ENCODE measurements at regions not wholly inside any gene's neighbourhood (a gene's known extent, or its start where the extent isn't known, plus 50 kb on each side); places are given as distances from the start of the nearest gene placed in this dataset.

- no peak for DNase-seq
- Mint-ChIP-seq H3K4me1 (no peaks in the 10 kb centered on the region), H3K27ac (no peak overlapping the region), H3K9me3 (peaks cover 4% of the 10 kb centered on the region), H3K36me3 (ENCODE audit: low read depth) (no peaks in the 10 kb centered on the region), H3K4me3 (no peak overlapping the region), H3K27me3 (no peaks in the 10 kb centered on the region)
- ChIA-PET POLR2A (no interaction called here), CTCF (no interaction called here)
Measured at GRCh38 chr1:240008298-240008697, 83.4 kb upstream of the FMN2 start.

DNA sequence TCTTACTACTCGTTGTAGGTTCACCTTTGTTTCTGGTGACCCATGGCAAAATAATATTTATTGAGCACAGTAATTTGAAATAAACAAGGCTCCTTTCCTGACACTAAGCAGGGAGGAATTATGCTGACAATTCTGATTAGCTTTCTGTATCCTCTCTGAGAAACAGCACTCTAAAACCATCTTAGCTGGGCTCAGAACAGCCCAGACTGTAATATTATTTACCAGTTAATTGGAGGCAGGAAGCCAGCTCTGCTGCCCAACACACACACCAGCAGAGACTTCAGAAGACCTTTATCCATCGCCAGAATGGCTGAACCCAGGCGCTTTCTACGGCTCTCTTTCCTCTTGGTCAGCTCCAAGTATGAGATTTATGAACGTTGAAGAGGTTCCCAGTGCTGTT is 77.6 kb upstream of the FMN2 start:
- Mint-ChIP-seq H3K4me3 (no peak overlapping the region), H3K4me1 (no peaks in the 10 kb centered on the region), H3K9me3 (peaks cover 13% of the 10 kb centered on the region), H3K36me3 (ENCODE audit: low read depth) (no peaks in the 10 kb centered on the region), H3K27ac (no peak overlapping the region), H3K27me3 (no peaks in the 10 kb centered on the region)
- DNase-seq, result no peak
- ChIA-PET POLR2A (no interaction called here), CTCF (no interaction called here)

DNA sequence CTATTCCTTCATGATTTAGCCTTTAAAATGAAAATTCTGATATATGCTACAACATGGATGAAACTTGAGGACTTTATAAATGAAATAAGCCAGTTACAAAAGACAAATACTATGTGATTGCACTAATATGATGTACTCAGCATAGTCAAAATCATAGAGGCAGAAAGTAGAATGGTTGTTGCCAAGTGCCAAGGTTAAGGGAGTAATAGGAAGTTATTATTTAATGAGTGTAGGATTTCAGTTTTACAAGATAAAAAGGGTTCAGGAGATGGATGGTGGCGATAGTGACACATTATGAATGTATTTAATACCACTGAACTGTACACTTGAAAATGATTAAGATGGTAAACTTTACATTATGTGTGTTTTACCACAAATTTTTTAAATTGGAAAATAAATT is 73.1 kb upstream of the FMN2 start:
- no peak overlapping the region for H3K4me3 Mint-ChIP-seq
- no peak for DNase-seq
- POLR2A ChIA-PET, result no interaction called here
- peaks cover 9% of the 10 kb centered on the region for H3K9me3 Mint-ChIP-seq
- CTCF ChIA-PET, result no interaction called here
- no peak overlapping the region for H3K27ac Mint-ChIP-seq
- H3K36me3 Mint-ChIP-seq (ENCODE audit: low read depth), result no peaks in the 10 kb centered on the region
- H3K27me3 Mint-ChIP-seq, result no peaks in the 10 kb centered on the region
- H3K4me1 Mint-ChIP-seq, result no peaks in the 10 kb centered on the region

DNA sequence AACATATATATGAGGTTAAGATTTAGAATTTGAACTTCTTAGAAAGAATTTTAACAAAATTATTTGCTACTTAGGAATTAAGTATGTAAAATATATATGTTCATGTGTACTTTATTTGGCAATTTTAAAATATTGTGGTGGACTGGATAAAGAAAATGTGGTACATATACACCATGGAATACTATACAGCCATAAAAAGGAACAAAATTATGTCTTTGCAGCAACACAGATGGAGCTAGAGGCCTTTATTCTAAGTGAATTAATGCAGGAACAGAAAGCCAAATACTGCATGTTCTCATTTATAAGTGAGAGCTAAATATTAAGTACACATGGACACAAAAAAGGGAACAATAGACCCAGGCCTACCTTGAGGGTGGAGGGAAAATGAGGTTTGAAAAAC is 72.2 kb upstream of the FMN2 start:
- ChIA-PET CTCF (no interaction called here), POLR2A (no interaction called here)
- no peak overlapping the region for H3K27ac Mint-ChIP-seq
- DNase-seq, result no peak
- peaks cover 9% of the 10 kb centered on the region for H3K9me3 Mint-ChIP-seq
- no peaks in the 10 kb centered on the region for H3K4me1 Mint-ChIP-seq
- H3K36me3 Mint-ChIP-seq (ENCODE audit: low read depth), result no peaks in the 10 kb centered on the region
- H3K4me3 Mint-ChIP-seq, result no peak overlapping the region
- no peaks in the 10 kb centered on the region for H3K27me3 Mint-ChIP-seq

DNA sequence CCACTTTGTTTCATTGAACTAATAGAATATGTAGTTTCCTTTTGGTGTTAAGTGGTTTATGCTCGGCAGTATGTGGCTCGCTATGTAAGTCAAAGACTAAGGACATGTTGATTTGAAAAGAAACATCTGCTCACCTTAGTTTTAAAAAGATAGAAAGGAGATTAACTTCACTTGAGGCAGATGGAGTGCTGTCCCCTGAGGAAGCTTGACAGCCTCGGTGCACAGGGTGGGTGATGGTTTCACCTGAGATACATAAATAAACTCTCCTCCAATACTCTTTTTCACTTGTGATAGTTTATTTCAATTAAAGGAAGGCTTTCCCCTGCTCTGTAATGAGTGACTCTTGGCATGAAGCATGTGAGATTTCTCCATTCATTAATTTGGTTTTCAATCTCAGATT is 70.8 kb upstream of the FMN2 start:
- Mint-ChIP-seq H3K27me3 (no peaks in the 10 kb centered on the region), H3K27ac (no peak overlapping the region), H3K4me1 (no peaks in the 10 kb centered on the region), H3K4me3 (no peak overlapping the region), H3K36me3 (ENCODE audit: low read depth) (no peaks in the 10 kb centered on the region), H3K9me3 (peaks cover 9% of the 10 kb centered on the region)
- ChIA-PET POLR2A (no interaction called here), CTCF (no interaction called here)
- DNase-seq, result no peak

DNA sequence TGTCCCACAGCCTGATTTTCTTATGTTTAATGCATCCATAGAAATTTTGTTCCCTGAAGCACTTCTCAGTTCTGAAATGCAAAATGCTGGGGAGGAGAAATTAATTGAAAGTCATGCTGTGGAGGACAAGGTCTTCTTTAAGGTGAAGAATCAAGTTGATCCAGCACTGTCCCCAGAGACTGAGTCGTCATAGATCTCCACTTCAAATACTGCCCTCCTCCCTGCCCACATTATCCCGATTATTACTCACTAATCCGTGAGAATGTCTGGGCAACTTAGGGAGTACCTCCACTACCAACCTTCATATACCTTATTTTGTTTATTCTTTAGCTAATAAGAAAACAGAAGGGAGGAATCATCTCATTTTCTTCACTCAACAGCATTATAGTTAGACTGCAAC is 70.0 kb upstream of the FMN2 start:
- DNase-seq, result no peak
- Mint-ChIP-seq H3K27ac (no peak overlapping the region), H3K27me3 (no peaks in the 10 kb centered on the region), H3K4me3 (no peak overlapping the region), H3K36me3 (ENCODE audit: low read depth) (no peaks in the 10 kb centered on the region), H3K4me1 (no peaks in the 10 kb centered on the region), H3K9me3 (peaks cover 9% of the 10 kb centered on the region)
- ChIA-PET CTCF (no interaction called here), POLR2A (no interaction called here)

GRCh38 chr1:240027059-240027462 is 64.6 kb upstream of the FMN2 start:
- H3K36me3 Mint-ChIP-seq (ENCODE audit: low read depth), result no peaks in the 10 kb centered on the region
- CTCF ChIA-PET, result no interaction called here
- no peaks in the 10 kb centered on the region for H3K4me1 Mint-ChIP-seq
- no peak overlapping the region for H3K4me3 Mint-ChIP-seq
- peak; percentile 26 for DNase-seq
- no peaks in the 10 kb centered on the region for H3K27me3 Mint-ChIP-seq
- H3K27ac Mint-ChIP-seq, result no peak overlapping the region
- POLR2A ChIA-PET, result no interaction called here
- H3K9me3 Mint-ChIP-seq, result no peaks in the 10 kb centered on the region

DNA sequence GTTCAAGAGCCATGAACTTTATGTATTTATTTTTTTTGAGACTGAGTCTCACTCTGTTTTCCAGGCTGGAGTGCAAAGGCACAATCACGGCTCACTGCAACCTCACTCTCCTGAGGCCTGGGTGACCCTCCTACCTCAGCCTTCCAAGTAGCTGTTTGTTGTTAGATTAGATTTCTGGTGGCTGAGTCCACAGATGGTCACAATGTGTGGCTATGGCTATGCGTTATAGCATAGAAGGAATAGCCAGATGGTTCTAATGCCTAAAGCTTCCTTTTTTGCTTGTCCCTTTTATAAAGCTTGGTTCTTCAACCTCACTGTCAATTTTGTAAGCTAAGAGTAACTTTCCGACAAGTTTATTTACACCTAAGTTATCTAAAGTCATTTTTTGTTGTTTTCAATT is 62.3 kb upstream of the FMN2 start:
- ChIA-PET CTCF (no interaction called here), POLR2A (no interaction called here)
- Mint-ChIP-seq H3K27ac (no peak overlapping the region), H3K27me3 (no peaks in the 10 kb centered on the region), H3K9me3 (no peaks in the 10 kb centered on the region), H3K4me1 (no peaks in the 10 kb centered on the region), H3K36me3 (ENCODE audit: low read depth) (no peaks in the 10 kb centered on the region), H3K4me3 (no peak overlapping the region)
- DNase-seq, result no peak

GRCh38 chr1:240030236-240030635 is 61.4 kb upstream of the FMN2 start:
- no peak for DNase-seq
- H3K4me1 Mint-ChIP-seq, result no peaks in the 10 kb centered on the region
- no peaks in the 10 kb centered on the region for H3K9me3 Mint-ChIP-seq
- no peak overlapping the region for H3K4me3 Mint-ChIP-seq
- CTCF ChIA-PET, result no interaction called here
- no peaks in the 10 kb centered on the region for H3K27me3 Mint-ChIP-seq
- POLR2A ChIA-PET, result no interaction called here
- no peaks in the 10 kb centered on the region for H3K36me3 Mint-ChIP-seq (ENCODE audit: low read depth)
- H3K27ac Mint-ChIP-seq, result no peak overlapping the region

DNA sequence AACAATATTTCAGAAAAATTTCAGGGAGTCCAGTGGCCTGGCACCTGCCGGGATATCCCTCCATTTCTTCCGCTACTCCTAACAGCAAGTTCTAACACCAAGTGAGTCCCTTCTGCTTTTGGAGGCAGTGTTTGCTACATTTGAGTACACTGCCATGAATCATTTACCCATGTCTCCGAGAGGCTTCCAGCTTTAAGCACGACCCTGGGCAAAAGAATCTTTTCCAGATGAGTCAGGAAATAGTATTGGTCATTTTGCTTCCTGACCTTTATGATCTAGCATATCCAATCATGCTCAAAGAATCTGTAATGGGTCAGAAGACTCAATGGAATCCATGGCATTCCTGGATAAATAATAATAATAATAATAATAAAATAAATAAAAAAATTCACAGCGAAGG is 60.7 kb upstream of the FMN2 start:
- Mint-ChIP-seq H3K9me3 (no peaks in the 10 kb centered on the region), H3K27ac (no peak overlapping the region), H3K27me3 (no peaks in the 10 kb centered on the region), H3K4me1 (no peaks in the 10 kb centered on the region), H3K4me3 (no peak overlapping the region), H3K36me3 (ENCODE audit: low read depth) (no peaks in the 10 kb centered on the region)
- no peak for DNase-seq
- ChIA-PET POLR2A (no interaction called here), CTCF (interaction anchor here (1.1 kb wide), 1 partner anchor 28 kb away, joined by 3 read pairs; no protein-coding TSS in a partner anchor)

GRCh38 chr1:240031414-240031813 is 60.3 kb upstream of the FMN2 start:
- Mint-ChIP-seq H3K4me1 (no peaks in the 10 kb centered on the region), H3K27ac (no peak overlapping the region), H3K9me3 (no peaks in the 10 kb centered on the region), H3K27me3 (no peaks in the 10 kb centered on the region), H3K36me3 (ENCODE audit: low read depth) (no peaks in the 10 kb centered on the region), H3K4me3 (no peak overlapping the region)
- ChIA-PET CTCF (interaction anchor here (1.1 kb wide), 1 partner anchor 28 kb away, joined by 3 read pairs; no protein-coding TSS in a partner anchor), POLR2A (no interaction called here)
- DNase-seq, result no peak

DNA sequence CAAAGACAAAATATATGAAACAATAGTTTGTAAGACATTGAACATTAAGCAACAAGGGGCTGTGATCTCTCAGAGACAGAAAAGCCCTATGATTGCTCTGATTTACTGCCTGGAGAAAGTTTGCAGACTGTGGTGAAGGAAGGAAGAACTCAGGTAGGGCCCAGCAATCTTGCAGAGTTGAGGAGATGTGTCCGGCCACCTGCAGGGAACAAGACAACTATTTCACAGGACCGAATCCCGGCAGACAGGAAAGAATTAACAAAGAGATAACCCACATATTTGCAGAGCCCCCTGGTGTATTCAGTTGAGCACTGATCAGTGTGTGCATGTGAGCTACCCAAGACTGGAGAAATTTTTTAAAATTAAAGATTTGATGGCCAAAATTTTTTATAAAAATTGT is 58.3 kb upstream of the FMN2 start:
- Mint-ChIP-seq H3K9me3 (no peaks in the 10 kb centered on the region), H3K4me1 (no peaks in the 10 kb centered on the region)

DNA sequence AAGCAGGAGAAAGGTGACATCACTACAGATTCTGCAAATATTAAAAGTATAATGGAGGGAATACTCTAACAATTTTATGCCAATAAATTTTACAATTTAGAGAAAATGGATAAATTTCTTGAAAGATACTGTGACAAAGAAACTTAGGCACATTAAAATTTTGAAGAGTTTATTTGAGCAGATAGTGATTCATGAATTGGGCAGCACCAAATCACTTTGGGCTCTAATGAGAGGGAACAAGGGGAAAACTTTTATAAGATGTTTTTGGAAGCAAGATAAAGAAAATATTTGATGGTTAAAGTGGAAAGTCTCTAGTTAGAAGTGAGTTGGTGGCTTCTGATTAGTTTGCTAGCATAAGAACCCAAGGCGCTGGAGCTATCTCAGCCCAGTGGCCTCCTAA is 55.2 kb upstream of the FMN2 start:
- Mint-ChIP-seq H3K36me3 (ENCODE audit: low read depth) (no peaks in the 10 kb centered on the region), H3K27me3 (no peaks in the 10 kb centered on the region), H3K9me3 (peaks cover 2% of the 10 kb centered on the region), H3K27ac (no peak overlapping the region), H3K4me1 (no peaks in the 10 kb centered on the region), H3K4me3 (no peak overlapping the region)
- POLR2A ChIA-PET, result no interaction called here
- no peak for DNase-seq
- CTCF ChIA-PET, result no interaction called here

More for the DNA sequence above, 58.3 kb upstream of the FMN2 start:
- Mint-ChIP-seq H3K27me3 (no peaks in the 10 kb centered on the region), H3K36me3 (ENCODE audit: low read depth) (no peaks in the 10 kb centered on the region), H3K4me3 (no peak overlapping the region), H3K27ac (no peak overlapping the region)
- no peak for DNase-seq
- ChIA-PET CTCF (no interaction called here), POLR2A (no interaction called here)

Measured in activated CD4-positive, alpha-beta T cell treated with anti-CD3 and anti-CD28 coated beads, Interleukin-2, amount 10 ng/mL, durations not matched to agents 7 days and 5 days (primary cell).